H9 (cell line): ENCODE measurements at regions not wholly inside any gene's neighbourhood (a gene's known extent, or its start where the extent isn't known, plus 50 kb on each side); places are given as distances from the start of the nearest gene placed in this dataset.

Source experiments
- DNase-seq: peaks from one replicate; pipeline ENCODE4 v3.0.0-alpha.2; 2017
- H2AFZ ChIP-seq: one replicate; pipeline ENCODE4 v1.6.1; 2013; ENCODE audit warnings: mild to moderate bottlenecking, low read length, control low read depth, moderate library complexity
- H2AK5ac ChIP-seq: 2 replicates; pipeline ENCODE4 v1.6.1; 2013; ENCODE audit warnings: low read length, control low read depth, mixed read lengths; ENCODE audit not compliant: insufficient read length
- H2BK120ac ChIP-seq: one replicate; pipeline ENCODE4 v1.6.1; 2013; ENCODE audit warnings: low read depth, mild to moderate bottlenecking, low read length, control low read depth, inconsistent platforms; ENCODE audit not compliant: poor library complexity, severe bottlenecking
- H2BK12ac ChIP-seq: 2 replicates; pipeline ENCODE4 v1.6.1; 2013; ENCODE audit warnings: low read length, control low read depth, mixed read lengths, low read depth; ENCODE audit not compliant: insufficient read length
- H2BK15ac ChIP-seq: 2 replicates; pipeline ENCODE4 v1.6.1; 2013; ENCODE audit warnings: low read depth, low read length, control low read depth
- H2BK20ac ChIP-seq: one replicate; pipeline ENCODE4 v1.6.1; 2013; ENCODE audit warnings: low read depth, mild to moderate bottlenecking, low read length, control low read depth, inconsistent platforms; ENCODE audit not compliant: poor library complexity, severe bottlenecking
- H2BK5ac ChIP-seq: 2 replicates; pipeline ENCODE4 v1.6.1; 2013; ENCODE audit warnings: low read length, control low read depth, mixed read lengths; ENCODE audit not compliant: insufficient read length
- H3K14ac ChIP-seq: 2 replicates; pipeline ENCODE4 v1.6.1; 2013; ENCODE audit warnings: low read length, control low read depth; ENCODE audit not compliant: insufficient read depth
- H3K18ac ChIP-seq: 2 replicates; pipeline ENCODE4 v1.6.1; 2013; ENCODE audit warnings: low read depth, mild to moderate bottlenecking, mixed read lengths, low read length, control low read depth; ENCODE audit not compliant: insufficient read length
- H3K23ac ChIP-seq: 2 replicates; pipeline ENCODE4 v1.6.1; 2013; ENCODE audit warnings: low read length, control low read depth, mixed read lengths, low read depth; ENCODE audit not compliant: insufficient read length
- H3K23me2 ChIP-seq: 2 replicates; pipeline ENCODE4 v1.6.1; 2013; ENCODE audit warnings: low read depth, mild to moderate bottlenecking, mixed read lengths, low read length, control low read depth; ENCODE audit not compliant: insufficient read length, poor library complexity, severe bottlenecking
- H3K27ac ChIP-seq: 2 replicates; pipeline ENCODE4 v1.5.1; 2013; ENCODE audit warnings: low read length, control low read depth, mixed read lengths, low read depth; ENCODE audit not compliant: insufficient read length
- H3K27me3 ChIP-seq: 2 replicates; pipeline ENCODE4 v1.6.1; 2013; ENCODE audit warnings: low read length, control low read depth, inconsistent platforms; ENCODE audit not compliant: insufficient read depth
- H3K4ac ChIP-seq: 2 replicates; pipeline ENCODE4 v1.6.1; 2013; ENCODE audit warnings: low read depth, mild to moderate bottlenecking, control low read depth, inconsistent platforms, low read length, moderate library complexity
- H3K4me1 ChIP-seq: 2 replicates; pipeline ENCODE4 v1.6.1; 2013; ENCODE audit warnings: low read length, control low read depth, inconsistent platforms; ENCODE audit not compliant: insufficient read depth
- H3K4me2 ChIP-seq: 2 replicates; pipeline ENCODE4 v1.6.1; 2013; ENCODE audit warnings: low read length, control low read depth, mixed read lengths; ENCODE audit not compliant: insufficient read length, insufficient read depth
- H3K56ac ChIP-seq: 2 replicates; pipeline ENCODE4 v1.6.1; 2013; ENCODE audit warnings: low read depth, mild to moderate bottlenecking, mixed read lengths, low read length, control low read depth; ENCODE audit not compliant: insufficient read length
- H3K79me1 ChIP-seq: 2 replicates; pipeline ENCODE4 v1.6.1; 2013; ENCODE audit warnings: low read depth, mild to moderate bottlenecking, moderate library complexity, low read length, control low read depth, inconsistent platforms; ENCODE audit not compliant: insufficient read depth, poor library complexity, severe bottlenecking
- H3K79me2 ChIP-seq: 2 replicates; pipeline ENCODE4 v1.6.1; 2013; ENCODE audit warnings: low read length, control low read depth, inconsistent platforms; ENCODE audit not compliant: insufficient read depth
- H3K9ac ChIP-seq: 2 replicates; pipeline ENCODE4 v1.6.1; 2013; ENCODE audit warnings: low read length, control low read depth, mixed read lengths; ENCODE audit not compliant: insufficient read length; ENCODE audit errors: extremely low read depth
- H3K9me3 ChIP-seq: one replicate; pipeline ENCODE4 v1.6.1; 2013; ENCODE audit warnings: low read depth, low read length, inconsistent platforms; ENCODE audit not compliant: control insufficient read depth
- H3T11ph ChIP-seq: one replicate; pipeline ENCODE4 v1.6.1; 2013; ENCODE audit warnings: mild to moderate bottlenecking, low read length, control low read depth, inconsistent platforms
- H4K20me1 ChIP-seq: one replicate; pipeline ENCODE4 v1.6.1; 2013; ENCODE audit not compliant: control insufficient read depth, insufficient read length, insufficient read depth
- H4K5ac ChIP-seq: 2 replicates; pipeline ENCODE4 v1.6.1; 2013; ENCODE audit warnings: low read depth, mild to moderate bottlenecking, mixed read lengths, low read length, control low read depth; ENCODE audit not compliant: insufficient read length
- H4K8ac ChIP-seq: replicated peaks from 2 replicates; pipeline ENCODE4 v1.6.1; 2013; ENCODE audit warnings: low read length, control low read depth, mixed read lengths, low read depth; ENCODE audit not compliant: insufficient read length
- H4K91ac ChIP-seq: 2 replicates; pipeline ENCODE4 v1.6.1; 2013; ENCODE audit warnings: low read depth, mild to moderate bottlenecking, moderate library complexity, mixed read lengths, low read length, control low read depth; ENCODE audit not compliant: insufficient read length
- H3K27ac Mint-ChIP-seq, 3 experiments: 2 replicates in 2 of 3; 3 replicates in 1 of 3; pipeline ENCODE4 v1.8.0; 2020 to 2021; ENCODE audit warnings: mixed read lengths in 3 of 3, mild to moderate bottlenecking in 1 of 3, moderate library complexity in 1 of 3
- H3K27me3 Mint-ChIP-seq: 2 replicates; pipeline ENCODE4 v1.8.0; 2021; ENCODE audit warnings: low read depth, mild to moderate bottlenecking, moderate library complexity, mixed read lengths
- H3K36me3 Mint-ChIP-seq, 3 experiments: 2 replicates in 2 of 3; 3 replicates in 1 of 3; pipeline ENCODE4 v1.8.0; 2020 to 2021; ENCODE audit warnings: low read depth in 3 of 3, mixed read lengths in 3 of 3; ENCODE audit not compliant: insufficient read depth in 1 of 3
- H3K4me1 Mint-ChIP-seq, 2 experiments: 2 replicates each; pipeline ENCODE4 v1.8.0; 2020; ENCODE audit warnings: mixed read lengths in 2 of 2
- H3K4me3 Mint-ChIP-seq, 2 experiments: 2 replicates in 1 of 2; 3 replicates in 1 of 2; pipeline ENCODE4 v1.8.0; 2020 to 2021; ENCODE audit warnings: mild to moderate bottlenecking in 2 of 2, mixed read lengths in 2 of 2, moderate library complexity in 1 of 2
- H3K9me3 Mint-ChIP-seq, 2 experiments: 2 replicates in 1 of 2; 3 replicates in 1 of 2; pipeline ENCODE4 v1.8.0; 2020; ENCODE audit warnings: mild to moderate bottlenecking in 2 of 2, mixed read lengths in 2 of 2, moderate library complexity in 1 of 2
- WGBS: extraction: QIAGEN DNeasy Blood & Tissue Kit; methylation state at CpG from one replicate; pipeline ENCODE4 v1.1.7; 2013; ENCODE audit warnings: missing lambda C conversion rate, low lambda C conversion rate, mixed read lengths; ENCODE audit not compliant: insufficient read length; ENCODE audit errors: extremely low coverage; 5-methylcytosine and 5-hydroxymethylcytosine counted together
- TF ChIP-seq, protein P1 (sequence below): fragments of 200-600 bp; sonication (generic); conservative IDR thresholded peaks from 3 replicates; pipeline ENCODE4 v1.8.0; 2021; ENCODE audit warnings: antibody characterized with exemption, mild to moderate bottlenecking

DNA sequence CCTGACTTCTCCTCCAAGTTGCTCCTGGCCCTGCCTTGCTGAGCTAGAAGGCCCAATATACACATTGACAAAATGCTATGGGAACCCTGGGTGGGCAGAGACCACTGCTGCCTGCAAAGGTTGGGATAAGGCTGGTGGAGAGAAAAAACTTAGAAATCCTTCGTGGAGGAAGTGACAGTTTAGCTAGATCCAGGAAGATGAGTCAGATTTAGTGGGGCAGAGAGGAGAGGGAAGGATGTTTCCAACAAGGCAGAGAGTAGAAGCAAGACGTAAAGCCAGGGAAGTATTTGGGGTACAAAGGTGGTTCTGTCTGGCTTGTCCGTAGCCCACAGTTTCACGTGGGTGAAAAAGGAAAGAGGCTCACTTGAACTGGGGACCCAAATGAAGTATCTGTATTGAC is 69.0 kb upstream of the CLMN start:
- no peak overlapping the region for H4K91ac ChIP-seq
- H3K4me3 Mint-ChIP-seq, result no peak overlapping the region
- no peak overlapping the region for H3T11ph ChIP-seq
- no peak overlapping the region for H2AFZ ChIP-seq
- H3K4ac ChIP-seq, result no peak overlapping the region
- H3K9ac ChIP-seq, result no peak overlapping the region
- H3K36me3 Mint-ChIP-seq, result peaks cover 0 to 2% (median 0%) of the 10 kb centered on the region in 3 experiments; a peak in 1 of 7 replicates
- H2BK120ac ChIP-seq, result no peak overlapping the region
- no peaks in the 10 kb centered on the region for H3K23me2 ChIP-seq
- no peak overlapping the region for H3K27ac ChIP-seq
- no peak overlapping the region for H4K5ac ChIP-seq
- no peak overlapping the region for H4K8ac ChIP-seq
- H3K27ac Mint-ChIP-seq, result no peak overlapping the region
- H2BK12ac ChIP-seq, result no peak overlapping the region
- H2AK5ac ChIP-seq, result no peak overlapping the region
- no peak overlapping the region for H3K56ac ChIP-seq
- no peaks in the 10 kb centered on the region for H3K79me2 ChIP-seq
- H3K4me1 ChIP-seq, result no peaks in the 10 kb centered on the region
- no peak overlapping the region for H2BK20ac ChIP-seq
- TF ChIP-seq, protein P1, sequence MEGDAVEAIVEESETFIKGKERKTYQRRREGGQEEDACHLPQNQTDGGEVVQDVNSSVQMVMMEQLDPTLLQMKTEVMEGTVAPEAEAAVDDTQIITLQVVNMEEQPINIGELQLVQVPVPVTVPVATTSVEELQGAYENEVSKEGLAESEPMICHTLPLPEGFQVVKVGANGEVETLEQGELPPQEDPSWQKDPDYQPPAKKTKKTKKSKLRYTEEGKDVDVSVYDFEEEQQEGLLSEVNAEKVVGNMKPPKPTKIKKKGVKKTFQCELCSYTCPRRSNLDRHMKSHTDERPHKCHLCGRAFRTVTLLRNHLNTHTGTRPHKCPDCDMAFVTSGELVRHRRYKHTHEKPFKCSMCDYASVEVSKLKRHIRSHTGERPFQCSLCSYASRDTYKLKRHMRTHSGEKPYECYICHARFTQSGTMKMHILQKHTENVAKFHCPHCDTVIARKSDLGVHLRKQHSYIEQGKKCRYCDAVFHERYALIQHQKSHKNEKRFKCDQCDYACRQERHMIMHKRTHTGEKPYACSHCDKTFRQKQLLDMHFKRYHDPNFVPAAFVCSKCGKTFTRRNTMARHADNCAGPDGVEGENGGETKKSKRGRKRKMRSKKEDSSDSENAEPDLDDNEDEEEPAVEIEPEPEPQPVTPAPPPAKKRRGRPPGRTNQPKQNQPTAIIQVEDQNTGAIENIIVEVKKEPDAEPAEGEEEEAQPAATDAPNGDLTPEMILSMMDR, result no peak
- H3K23ac ChIP-seq, result no peak overlapping the region
- peaks cover 3 to 4% of the 10 kb centered on the region in 2 experiments; a peak in 3 of 4 replicates for H3K4me1 Mint-ChIP-seq
- H2BK15ac ChIP-seq, result no peak overlapping the region
- no peaks in the 10 kb centered on the region for H3K79me1 ChIP-seq
- H4K20me1 ChIP-seq, result no peaks in the 10 kb centered on the region
- no peak overlapping the region for H3K4me2 ChIP-seq
- no peaks in the 10 kb centered on the region for H3K9me3 ChIP-seq
- H3K27me3 Mint-ChIP-seq, result peaks cover 10% of the 10 kb centered on the region
- no peak overlapping the region for H3K14ac ChIP-seq
- DNase-seq, result no peak
- peaks cover 4 to 10% of the 10 kb centered on the region in 2 experiments; a peak in 2 of 5 replicates for H3K9me3 Mint-ChIP-seq
- no peak overlapping the region for H3K18ac ChIP-seq
- no peaks in the 10 kb centered on the region for H3K27me3 ChIP-seq
- WGBS, result no CpG with 5 or more reads among the region's 4 CpGs
- H2BK5ac ChIP-seq, result no peak overlapping the region
